B cell (primary cell): ENCODE measurements at regions not wholly inside any gene's neighbourhood (a gene's known extent, or its start where the extent isn't known, plus 50 kb on each side); places are given as distances from the start of the nearest gene placed in this dataset.

Experiments used
- ATAC-seq: fragments of 200-7000 bp; cut with Tn5 transposase; one replicate; pipeline ENCODE4 v1.10.0; 2021; ENCODE audit warnings: low read depth, mild to moderate bottlenecking, moderate number of reproducible peaks, moderate library complexity
- CTCF ChIA-PET: fragments of 350-600 bp; sonication (Branson Sonifier 250); formaldehyde crosslinking; loops from one replicate; lab custom pipeline; 2021; ENCODE audit warnings: antibody characterized with exemption, inconsistent platforms; lab: Charles Lee
- POLR2A ChIA-PET: fragments of 350-600 bp; sonication (Branson Sonifier 250); formaldehyde crosslinking; loops from one replicate; lab custom pipeline; 2021; ENCODE audit warnings: antibody characterized with exemption; lab: Charles Lee
- DNase-seq: peaks from one replicate; pipeline ENCODE4 v3.0.0; 2013
- H2AFZ ChIP-seq: 2 replicates; pipeline ENCODE4 v1.6.1; 2012; ENCODE audit warnings: mild to moderate bottlenecking, low read depth, low read length; ENCODE audit not compliant: insufficient read depth, poor library complexity, severe bottlenecking
- H3K27ac ChIP-seq, 2 donors: 1 replicate in 1 of 2; 2 replicates in 1 of 2; pipeline ENCODE4 v1.5.1; 2012 to 2013; ENCODE audit warnings: low read length in 2 of 2, mild to moderate bottlenecking in 2 of 2, moderate library complexity in 1 of 2
- H3K27me3 ChIP-seq, 4 experiments: fragments of 200-600 bp in 1 of 4; sonication (generic) in 1 of 4; replicated peaks in 1 of 4; 1 replicate in 2 of 4; 2 replicates in 2 of 4; pipeline versions ENCODE4 v1.6.1 to v1.7.0; 2013 to 2016; ENCODE audit warnings: low read length in 3 of 4, mild to moderate bottlenecking in 2 of 4, mixed read lengths in 1 of 4, moderate library complexity in 1 of 4; ENCODE audit not compliant: insufficient read depth in 4 of 4, control insufficient read depth in 3 of 4; ENCODE audit errors: control extremely low read depth in 1 of 4
- H3K36me3 ChIP-seq, 2 experiments: replicated peaks in 1 of 2; 1 replicate in 1 of 2; 2 replicates in 1 of 2; pipeline versions ENCODE4 v1.6.1 to v1.7.1; 2013; ENCODE audit warnings: low read length in 1 of 2; ENCODE audit not compliant: insufficient read depth in 2 of 2, control insufficient read depth in 1 of 2; ENCODE audit errors: control extremely low read depth in 1 of 2, extremely low read depth in 1 of 2
- H3K4me1 ChIP-seq, 2 donors: fragments of 200-600 bp in 1 of 2; sonication (generic) in 1 of 2; 1 replicate in 1 of 2; 2 replicates in 1 of 2; pipeline versions ENCODE4 v1.5.1 to v1.6.1; 2013 to 2017; ENCODE audit warnings: low read length in 2 of 2; ENCODE audit not compliant: control insufficient read depth in 2 of 2, insufficient read depth in 2 of 2
- H3K4me2 ChIP-seq: replicated peaks from 2 replicates; pipeline ENCODE3; 2012; ENCODE audit warnings: mild to moderate bottlenecking, low read depth, low read length; ENCODE audit not compliant: poor library complexity, severe bottlenecking
- H3K4me3 ChIP-seq, 5 experiments: fragments of 200-600 bp in 1 of 5; sonication (generic) in 1 of 5; 1 replicate in 3 of 5; 2 replicates in 2 of 5; pipeline versions ENCODE4 v1.5.1 to v1.7.0; 2011 to 2016; ENCODE audit warnings: low read length in 4 of 5, mild to moderate bottlenecking in 4 of 5, low read depth in 2 of 5, control low read depth in 1 of 5, moderate library complexity in 1 of 5; ENCODE audit not compliant: insufficient read depth in 1 of 5; ENCODE audit errors: control extremely low read depth in 1 of 5, extremely low read depth in 1 of 5
- H3K79me2 ChIP-seq: fragments of 200-600 bp; sonication (generic); one replicate; pipeline ENCODE4 v1.6.0; 2016; ENCODE audit warnings: low read length; ENCODE audit not compliant: control insufficient read depth, insufficient read depth
- H3K9ac ChIP-seq: fragments of 200-600 bp; sonication (generic); 2 replicates; pipeline ENCODE4 v1.6.1; 2017; ENCODE audit warnings: mild to moderate bottlenecking, low read length, moderate library complexity
- H3K9me3 ChIP-seq, 3 donors: one replicate each; pipeline versions ENCODE4 v1.6.1 to v1.7.1; 2013; ENCODE audit warnings: low read length in 2 of 3; ENCODE audit not compliant: control insufficient read depth in 2 of 3, insufficient read depth in 1 of 3; ENCODE audit errors: control extremely low read depth in 1 of 3
- H4K20me1 ChIP-seq: 2 replicates; pipeline ENCODE4 v1.6.0; 2012; ENCODE audit warnings: mild to moderate bottlenecking, low read length; ENCODE audit not compliant: insufficient read depth, control insufficient read depth, poor library complexity, severe bottlenecking
- H3K27ac Mint-ChIP-seq: one replicate; pipeline ENCODE4 v1.8.0; 2021; ENCODE audit warnings: mixed read lengths
- H3K27me3 Mint-ChIP-seq: one replicate; pipeline ENCODE4 v1.8.0; 2021; ENCODE audit warnings: mixed read lengths
- H3K4me1 Mint-ChIP-seq: one replicate; pipeline ENCODE4 v1.8.0; 2021; ENCODE audit warnings: mixed read lengths
- H3K4me3 Mint-ChIP-seq: one replicate; pipeline ENCODE4 v1.8.0; 2021; ENCODE audit warnings: mixed read lengths
- H3K9me3 Mint-ChIP-seq: one replicate; pipeline ENCODE4 v1.8.0; 2022; ENCODE audit warnings: mixed read lengths; ENCODE audit not compliant: insufficient read depth
- CTCF ChIP-seq: fragments of 200-600 bp; IDR thresholded peaks from one replicate; pipeline ENCODE4 v1.8.0; 2022; ENCODE audit warnings: antibody characterized with exemption, mild to moderate bottlenecking
- EZH2 ChIP-seq: IDR thresholded peaks from 2 replicates; pipeline ENCODE4 v1.6.1; 2012; ENCODE audit warnings: borderline replicate concordance, low read depth, mild to moderate bottlenecking, moderate library complexity, low read length; ENCODE audit not compliant: insufficient read depth, poor library complexity, severe bottlenecking
- WGBS: methylation state at CpG from one replicate; pipeline ENCODE4 v1.1.5; 2013; ENCODE audit warnings: missing lambda C conversion rate; ENCODE audit not compliant: insufficient coverage; 5-methylcytosine and 5-hydroxymethylcytosine counted together
- intact Hi-C: fragments of 100-400 bp; cut with micrococcal nuclease; formaldehyde crosslinking; loops from one replicate; pipeline ENCODE4 v1.10.0; 2022

GRCh38 chr10:118216020-118216419 is 126.1 kb downstream of the FAM204A start:
- H3K4me2 ChIP-seq: no peak overlapping the region
- H4K20me1 ChIP-seq: no peaks in the 10 kb centered on the region
- POLR2A ChIA-PET: no interaction called here
- no peak for ATAC-seq
- H3K79me2 ChIP-seq: no peaks in the 10 kb centered on the region
- no peaks in the 10 kb centered on the region for H3K27me3 ChIP-seq
- intact Hi-C loops: no loop called here
- WGBS: no CpG with 5 or more reads among the region's 6 CpGs
- H3K9me3 ChIP-seq: no peaks in the 10 kb centered on the region
- TF ChIP-seq CTCF (no peak), EZH2 (no peak)
- DNase-seq: no peak
- CTCF ChIA-PET: no interaction called here
- H3K9ac ChIP-seq: no peak overlapping the region
- no peak overlapping the region for H3K27ac ChIP-seq
- H3K36me3 ChIP-seq: no peaks in the 10 kb centered on the region
- no peak overlapping the region for H2AFZ ChIP-seq
- H3K4me1 Mint-ChIP-seq: no peaks in the 10 kb centered on the region
- H3K9me3 Mint-ChIP-seq: no peaks in the 10 kb centered on the region
- H3K4me1 ChIP-seq: no peaks in the 10 kb centered on the region
- no peak overlapping the region for H3K4me3 ChIP-seq
- no peak overlapping the region for H3K27ac Mint-ChIP-seq
- peaks cover 2% of the 10 kb centered on the region for H3K27me3 Mint-ChIP-seq
- H3K4me3 Mint-ChIP-seq: no peak overlapping the region

GRCh38 chr10:118214776-118215175 is 127.3 kb downstream of the FAM204A start:
- H3K27ac Mint-ChIP-seq: no peak overlapping the region
- Histone ChIP-seq H3K27me3 (no peaks in the 10 kb centered on the region), H3K27ac (no peak overlapping the region), H2AFZ (no peak overlapping the region), H3K79me2 (no peaks in the 10 kb centered on the region), H4K20me1 (no peaks in the 10 kb centered on the region), H3K36me3 (no peaks in the 10 kb centered on the region), H3K4me3 (no peak overlapping the region), H3K9me3 (no peaks in the 10 kb centered on the region), H3K4me2 (no peak overlapping the region), H3K9ac (no peak overlapping the region), H3K4me1 (no peaks in the 10 kb centered on the region)
- H3K4me1 Mint-ChIP-seq: no peaks in the 10 kb centered on the region
- POLR2A ChIA-PET: no interaction called here
- DNase-seq: no peak
- no peak overlapping the region for H3K4me3 Mint-ChIP-seq
- no peaks in the 10 kb centered on the region for H3K9me3 Mint-ChIP-seq
- WGBS: 76% methylated on average over 2 of the region's 3 CpGs
- CTCF ChIA-PET: interaction anchor here (1.4 kb wide), 1 partner anchor 998 kb away, joined by 3 read pairs; no protein-coding TSS in a partner anchor
- TF ChIP-seq EZH2 (no peak), CTCF (no peak)
- no peak for ATAC-seq
- H3K27me3 Mint-ChIP-seq: peaks cover 5% of the 10 kb centered on the region
- intact Hi-C loops: no loop called here
